PC-3 (cell line): ENCODE measurements at regions not wholly inside any gene's neighbourhood (a gene's known extent, or its start where the extent isn't known, plus 50 kb on each side); places are given as distances from the start of the nearest gene placed in this dataset.
A peak's percentile ranks its signal among the peaks of the same experiment; 100 is the strongest.

Source experiments
- ATAC-seq: fragments of 200-7000 bp; cut with Tn5 transposase; 2 replicates; pipeline ENCODE4 v1.9.1; 2020; ENCODE audit warnings: mild to moderate bottlenecking, moderate library complexity
- BruUV-seq: library from RNA; stranded (reverse); fragments of 400-500 nt; replicated peaks from 2 replicates; lab custom pipeline; 2021; lab: Mats Ljungman, UMichigan
- CTCF ChIA-PET: fragments of 300-600 bp; sonication (Branson Sonifier 250); formaldehyde crosslinking; loops from one replicate; lab custom pipeline; 2022; ENCODE audit warnings: antibody characterized with exemption; lab: Charles Lee
- POLR2A ChIA-PET: fragments of 300-600 bp; sonication (Branson Sonifier 250); formaldehyde crosslinking; loops from one replicate; lab custom pipeline; 2022; ENCODE audit warnings: antibody characterized with exemption; ENCODE audit not compliant: unreplicated experiment; lab: Charles Lee
- DNase-seq: peaks from one replicate; pipeline ENCODE4 v3.0.0-alpha.2; 2015
- H2AFZ ChIP-seq: fragments of 300-600 bp; sonication (generic); 2 replicates; pipeline ENCODE4 v1.6.0; 2016; ENCODE audit warnings: antibody characterized with exemption, low read length
- H3F3A ChIP-seq: fragments of 300-600 bp; sonication (generic); one replicate; pipeline ENCODE4 v1.6.0; 2017; ENCODE audit warnings: antibody characterized with exemption, low read length, control low read depth, mild to moderate bottlenecking; ENCODE audit not compliant: unreplicated experiment
- H3K27ac ChIP-seq: fragments of 300-600 bp; sonication (generic); 2 replicates; pipeline ENCODE4 v1.5.1; 2016; ENCODE audit warnings: mild to moderate bottlenecking, low read length
- H3K27me3 ChIP-seq: fragments of 300-600 bp; sonication (generic); 2 replicates; pipeline ENCODE4 v1.6.1; 2016; ENCODE audit warnings: low read length, mixed read lengths
- H3K36me3 ChIP-seq: fragments of 300-600 bp; sonication (generic); 2 replicates; pipeline ENCODE4 v1.6.1; 2016; ENCODE audit warnings: low read depth, mixed run types, low read length, mixed read lengths
- H3K4me1 ChIP-seq: fragments of 300-600 bp; sonication (generic); 2 replicates; pipeline ENCODE4 v1.5.1; 2016; ENCODE audit warnings: low read length; ENCODE audit not compliant: insufficient read depth
- H3K4me2 ChIP-seq: fragments of 300-600 bp; sonication (generic); 2 replicates; pipeline ENCODE4 v1.6.0; 2016; ENCODE audit warnings: low read length
- H3K4me3 ChIP-seq: fragments of 300-600 bp; sonication (generic); 2 replicates; pipeline ENCODE4 v1.5.1; 2016; ENCODE audit warnings: mild to moderate bottlenecking, low read length, mixed read lengths
- H3K79me2 ChIP-seq: fragments of 300-600 bp; sonication (generic); 2 replicates; pipeline ENCODE4 v1.6.1; 2017; ENCODE audit warnings: low read length, mixed read lengths
- H3K9ac ChIP-seq: fragments of 300-600 bp; sonication (generic); 2 replicates; pipeline ENCODE4 v1.6.0; 2016; ENCODE audit warnings: mild to moderate bottlenecking, low read length
- H3K9me2 ChIP-seq: fragments of 300-600 bp; sonication (generic); replicated peaks from 2 replicates; pipeline ENCODE4 v1.6.1; 2016; ENCODE audit warnings: mixed run types, low read length, mixed read lengths
- H3K9me3 ChIP-seq: fragments of 300-600 bp; sonication (generic); 2 replicates; pipeline ENCODE4 v1.6.1; 2016; ENCODE audit warnings: low read length, mixed read lengths
- H4K20me1 ChIP-seq: fragments of 300-600 bp; sonication (generic); 2 replicates; pipeline ENCODE4 v1.6.1; 2016; ENCODE audit warnings: low read length, mixed read lengths
- EZH2 ChIP-seq: fragments of 300-600 bp; sonication (generic); IDR thresholded peaks from one replicate; pipeline ENCODE4 v1.6.1; 2017; ENCODE audit warnings: antibody characterized with exemption, mild to moderate bottlenecking, low read length; ENCODE audit not compliant: unreplicated experiment
- EZH2phosphoT487 ChIP-seq: fragments of 300-600 bp; sonication (generic); IDR thresholded peaks from 2 replicates; pipeline ENCODE4 v1.6.1; 2018; ENCODE audit warnings: mild to moderate bottlenecking, antibody characterized with exemption, low read length, borderline replicate concordance
- intact Hi-C: fragments of 100-400 bp; cut with micrococcal nuclease; formaldehyde crosslinking; loops from 2 replicates; pipeline ENCODE4 v1.9.0; 2023
- TF ChIP-seq, protein P1 (sequence below): fragments of 300-600 bp; sonication (generic); conservative IDR thresholded peaks from 2 replicates; pipeline ENCODE4 v1.5.1; 2017; ENCODE audit warnings: antibody characterized with exemption, low read depth, mild to moderate bottlenecking, low read length

DNA sequence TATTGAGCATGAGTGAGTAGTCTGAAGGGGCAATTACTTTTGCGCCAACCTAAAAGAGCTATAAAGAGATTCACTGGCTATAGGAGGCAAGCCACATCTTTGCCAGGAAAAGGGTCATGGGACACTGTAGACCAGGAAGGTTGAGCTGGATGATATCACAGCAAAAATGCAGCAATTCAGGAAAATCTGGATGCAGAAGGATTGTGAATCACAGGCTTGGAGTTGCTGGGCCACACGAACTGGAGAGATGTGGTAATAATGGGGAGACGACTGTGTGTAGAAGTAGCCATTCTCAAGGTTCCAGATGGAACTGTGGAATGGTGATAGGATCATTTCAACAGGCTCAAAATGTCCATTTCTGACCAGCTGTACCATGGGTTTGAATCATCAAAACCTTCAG is 151.4 kb upstream of the DAAM1 start:
- no peak for ATAC-seq
- no peaks in the 10 kb centered on the region for H3K9me3 ChIP-seq
- no peaks in the 10 kb centered on the region; the same call in 1 of the 2 replicates for H3K4me1 ChIP-seq
- TF ChIP-seq, protein P1, sequence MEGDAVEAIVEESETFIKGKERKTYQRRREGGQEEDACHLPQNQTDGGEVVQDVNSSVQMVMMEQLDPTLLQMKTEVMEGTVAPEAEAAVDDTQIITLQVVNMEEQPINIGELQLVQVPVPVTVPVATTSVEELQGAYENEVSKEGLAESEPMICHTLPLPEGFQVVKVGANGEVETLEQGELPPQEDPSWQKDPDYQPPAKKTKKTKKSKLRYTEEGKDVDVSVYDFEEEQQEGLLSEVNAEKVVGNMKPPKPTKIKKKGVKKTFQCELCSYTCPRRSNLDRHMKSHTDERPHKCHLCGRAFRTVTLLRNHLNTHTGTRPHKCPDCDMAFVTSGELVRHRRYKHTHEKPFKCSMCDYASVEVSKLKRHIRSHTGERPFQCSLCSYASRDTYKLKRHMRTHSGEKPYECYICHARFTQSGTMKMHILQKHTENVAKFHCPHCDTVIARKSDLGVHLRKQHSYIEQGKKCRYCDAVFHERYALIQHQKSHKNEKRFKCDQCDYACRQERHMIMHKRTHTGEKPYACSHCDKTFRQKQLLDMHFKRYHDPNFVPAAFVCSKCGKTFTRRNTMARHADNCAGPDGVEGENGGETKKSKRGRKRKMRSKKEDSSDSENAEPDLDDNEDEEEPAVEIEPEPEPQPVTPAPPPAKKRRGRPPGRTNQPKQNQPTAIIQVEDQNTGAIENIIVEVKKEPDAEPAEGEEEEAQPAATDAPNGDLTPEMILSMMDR: no peak
- no peak for TF ChIP-seq EZH2phosphoT487
- no peak for TF ChIP-seq EZH2
- POLR2A ChIA-PET: no interaction called here
- H3K79me2 ChIP-seq: no peaks in the 10 kb centered on the region
- H3K9ac ChIP-seq: no peak overlapping the region
- no peak overlapping the region for H3K27ac ChIP-seq
- H3K9me2 ChIP-seq: no peaks in the 10 kb centered on the region
- H3K27me3 ChIP-seq: peaks cover 41% of the 10 kb centered on the region
- no peaks in the 10 kb centered on the region for H4K20me1 ChIP-seq
- no peaks in the 10 kb centered on the region for H3F3A ChIP-seq
- CTCF ChIA-PET: interaction anchor here (0.6 kb wide), 1 partner anchor 406 kb away, joined by 6 read pairs; no protein-coding TSS in a partner anchor
- no peak overlapping the region for H2AFZ ChIP-seq
- no peak overlapping the region for H3K4me2 ChIP-seq
- BruUV-seq: no TSS peak
- no peak overlapping the region for H3K4me3 ChIP-seq
- intact Hi-C loops: no loop called here
- H3K36me3 ChIP-seq: no peaks in the 10 kb centered on the region
- DNase-seq: peak; percentile 69

DNA sequence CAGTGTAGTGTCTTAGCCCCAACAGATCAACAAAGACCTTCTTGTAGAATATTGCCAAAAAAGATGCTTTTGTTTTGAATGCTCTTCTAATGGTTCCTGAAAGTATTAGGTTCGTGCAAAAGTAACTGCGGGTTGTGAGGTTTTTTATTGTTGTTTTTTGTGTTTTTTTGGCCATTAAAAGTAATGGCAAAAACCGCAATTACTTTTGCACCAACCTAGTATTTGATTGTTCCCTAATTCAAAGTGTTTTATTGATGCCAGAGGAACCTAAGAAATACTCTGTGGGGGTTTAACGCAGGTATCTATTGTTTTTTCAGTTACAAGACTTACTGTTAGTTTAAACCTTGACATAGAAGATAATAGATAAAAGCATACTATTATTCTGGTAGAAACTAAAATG is 150.8 kb upstream of the DAAM1 start:
- CTCF ChIA-PET: no interaction called here
- no peaks in the 10 kb centered on the region for H4K20me1 ChIP-seq
- BruUV-seq: no TSS peak
- H3K4me2 ChIP-seq: no peak overlapping the region
- POLR2A ChIA-PET: no interaction called here
- H3K9me2 ChIP-seq: no peaks in the 10 kb centered on the region
- TF ChIP-seq, protein P1: no peak
- 0 out of 2 replicates have a peak, but pooled peaks have one; percentile 50 for TF ChIP-seq EZH2phosphoT487
- H3K27ac ChIP-seq: no peak overlapping the region
- intact Hi-C loops: no loop called here
- no peak overlapping the region for H2AFZ ChIP-seq
- no peak overlapping the region for H3K4me3 ChIP-seq
- ATAC-seq (no peak), DNase-seq (no peak)
- H3F3A ChIP-seq: no peaks in the 10 kb centered on the region
- H3K27me3 ChIP-seq: peaks cover 42% of the 10 kb centered on the region
- H3K9me3 ChIP-seq: no peaks in the 10 kb centered on the region
- no peaks in the 10 kb centered on the region for H3K79me2 ChIP-seq
- H3K9ac ChIP-seq: no peak overlapping the region
- no peaks in the 10 kb centered on the region; the same call in 1 of the 2 replicates for H3K4me1 ChIP-seq
- no peaks in the 10 kb centered on the region for H3K36me3 ChIP-seq

DNA sequence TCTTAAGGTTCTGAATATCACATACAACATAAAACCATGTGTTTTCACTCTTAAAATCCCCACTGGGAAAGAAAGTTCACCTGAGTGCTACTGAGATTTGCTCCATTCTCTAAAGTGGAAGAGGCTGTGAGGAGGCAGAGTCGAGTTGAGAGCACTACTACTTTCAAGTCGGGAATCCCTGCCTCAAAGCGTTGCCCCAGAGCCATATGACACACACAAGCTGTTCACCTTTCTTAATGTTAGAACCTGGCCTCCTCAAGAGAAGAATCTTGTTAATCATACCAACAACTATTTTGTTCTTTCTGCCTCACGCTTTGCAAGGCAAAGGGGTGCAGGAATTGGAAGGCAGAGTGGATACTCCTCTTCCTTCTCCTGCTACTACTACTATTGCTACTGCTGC is 149.7 kb upstream of the DAAM1 start:
- intact Hi-C loops: no loop called here
- H4K20me1 ChIP-seq: no peaks in the 10 kb centered on the region
- ChIA-PET POLR2A (no interaction called here), CTCF (interaction anchor here (0.6 kb wide), 1 partner anchor 19 kb away, joined by 3 read pairs; no protein-coding TSS in a partner anchor)
- no peak for ATAC-seq
- H3F3A ChIP-seq: no peaks in the 10 kb centered on the region
- no peak overlapping the region for H3K4me2 ChIP-seq
- H3K4me3 ChIP-seq: no peak overlapping the region
- no peaks in the 10 kb centered on the region; the same call in 1 of the 2 replicates for H3K4me1 ChIP-seq
- DNase-seq: no peak
- no peak for TF ChIP-seq EZH2
- no peak for TF ChIP-seq EZH2phosphoT487
- TF ChIP-seq, protein P1: no peak
- no peaks in the 10 kb centered on the region for H3K9me3 ChIP-seq
- no TSS peak for BruUV-seq
- no peak overlapping the region for H2AFZ ChIP-seq
- no peaks in the 10 kb centered on the region for H3K9me2 ChIP-seq
- H3K79me2 ChIP-seq: no peaks in the 10 kb centered on the region
- no peaks in the 10 kb centered on the region for H3K36me3 ChIP-seq
- H3K27me3 ChIP-seq: peaks cover 45% of the 10 kb centered on the region
- no peak overlapping the region for H3K9ac ChIP-seq
- H3K27ac ChIP-seq: no peak overlapping the region
